Astrocyte of the spinal cord (primary cell): ENCODE measurements at regions not wholly inside any gene's neighbourhood (a gene's known extent, or its start where the extent isn't known, plus 50 kb on each side); places are given as distances from the start of the nearest gene placed in this dataset.

Source experiments
- DNase-seq: peaks from one replicate; pipeline ENCODE4 v3.0.0; 2011; ENCODE audit warnings: low read depth, low spot score
- H3K4me3 ChIP-seq: 2 replicates; pipeline ENCODE4 v1.5.1; 2011; ENCODE audit warnings: low read depth, mild to moderate bottlenecking, low read length, moderate library complexity
- in situ Hi-C: cut with HindIII; loops from 2 replicates; pipeline ENCODE4 v1.10.0; 2017; ENCODE audit warnings: low sequenced_read_pairs
- TF ChIP-seq, protein P1 (sequence below): IDR thresholded peaks from 2 replicates; pipeline ENCODE4 v1.5.1; 2012; ENCODE audit warnings: low read depth, mild to moderate bottlenecking, low read length, inconsistent platforms

DNA sequence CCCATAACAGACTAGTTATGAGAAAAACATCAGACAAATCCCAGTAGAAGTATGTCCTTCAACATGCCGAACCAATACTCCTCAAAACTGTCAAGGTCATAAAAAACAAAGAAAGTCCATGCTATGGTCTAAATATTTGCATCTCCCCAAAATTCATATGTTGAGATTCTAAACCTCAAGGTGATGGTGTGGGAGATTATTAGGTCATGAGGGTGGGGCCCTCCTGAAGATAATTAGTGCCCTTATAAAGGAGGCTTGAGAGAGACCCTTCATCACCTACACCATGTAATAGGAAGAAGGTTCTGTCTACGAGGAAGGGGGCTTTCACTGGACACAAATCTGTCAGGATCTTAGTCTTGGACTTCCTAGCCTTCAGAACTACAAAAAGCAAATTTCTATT lies 118.6 kb upstream of the GUCY1A2 start:
- H3K4me3 ChIP-seq: no peak overlapping the region
- TF ChIP-seq, protein P1, sequence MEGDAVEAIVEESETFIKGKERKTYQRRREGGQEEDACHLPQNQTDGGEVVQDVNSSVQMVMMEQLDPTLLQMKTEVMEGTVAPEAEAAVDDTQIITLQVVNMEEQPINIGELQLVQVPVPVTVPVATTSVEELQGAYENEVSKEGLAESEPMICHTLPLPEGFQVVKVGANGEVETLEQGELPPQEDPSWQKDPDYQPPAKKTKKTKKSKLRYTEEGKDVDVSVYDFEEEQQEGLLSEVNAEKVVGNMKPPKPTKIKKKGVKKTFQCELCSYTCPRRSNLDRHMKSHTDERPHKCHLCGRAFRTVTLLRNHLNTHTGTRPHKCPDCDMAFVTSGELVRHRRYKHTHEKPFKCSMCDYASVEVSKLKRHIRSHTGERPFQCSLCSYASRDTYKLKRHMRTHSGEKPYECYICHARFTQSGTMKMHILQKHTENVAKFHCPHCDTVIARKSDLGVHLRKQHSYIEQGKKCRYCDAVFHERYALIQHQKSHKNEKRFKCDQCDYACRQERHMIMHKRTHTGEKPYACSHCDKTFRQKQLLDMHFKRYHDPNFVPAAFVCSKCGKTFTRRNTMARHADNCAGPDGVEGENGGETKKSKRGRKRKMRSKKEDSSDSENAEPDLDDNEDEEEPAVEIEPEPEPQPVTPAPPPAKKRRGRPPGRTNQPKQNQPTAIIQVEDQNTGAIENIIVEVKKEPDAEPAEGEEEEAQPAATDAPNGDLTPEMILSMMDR: no peak
- DNase-seq: no peak
- in situ Hi-C loops: no loop called here

GRCh38 chr11:107131756-107132155 lies 113.5 kb upstream of the GUCY1A2 start:
- TF ChIP-seq, protein P1: no peak
- no peak overlapping the region for H3K4me3 ChIP-seq
- in situ Hi-C loops: no loop called here
- DNase-seq: no peak

DNA sequence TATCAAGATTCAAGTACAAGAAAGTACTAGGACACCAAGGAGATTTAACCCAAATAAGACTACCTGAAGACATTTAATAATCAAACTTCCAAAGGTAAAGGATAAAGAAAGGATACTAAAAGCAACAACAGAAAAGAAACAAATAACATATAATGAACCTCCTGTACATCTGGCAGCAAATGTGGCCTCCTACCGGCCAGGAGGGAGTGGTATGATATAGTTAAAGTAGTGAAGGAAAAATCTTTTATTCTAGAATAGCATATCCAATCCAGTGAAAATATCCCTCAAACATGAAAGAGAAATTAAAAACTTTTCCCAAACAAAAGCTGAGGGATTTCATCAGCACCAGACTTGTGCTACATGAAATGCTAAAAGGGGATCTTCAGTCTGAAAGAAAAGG lies 104.7 kb upstream of the GUCY1A2 start:
- in situ Hi-C loops: no loop called here
- TF ChIP-seq, protein P1: no peak
- DNase-seq: no peak
- no peak overlapping the region for H3K4me3 ChIP-seq

DNA sequence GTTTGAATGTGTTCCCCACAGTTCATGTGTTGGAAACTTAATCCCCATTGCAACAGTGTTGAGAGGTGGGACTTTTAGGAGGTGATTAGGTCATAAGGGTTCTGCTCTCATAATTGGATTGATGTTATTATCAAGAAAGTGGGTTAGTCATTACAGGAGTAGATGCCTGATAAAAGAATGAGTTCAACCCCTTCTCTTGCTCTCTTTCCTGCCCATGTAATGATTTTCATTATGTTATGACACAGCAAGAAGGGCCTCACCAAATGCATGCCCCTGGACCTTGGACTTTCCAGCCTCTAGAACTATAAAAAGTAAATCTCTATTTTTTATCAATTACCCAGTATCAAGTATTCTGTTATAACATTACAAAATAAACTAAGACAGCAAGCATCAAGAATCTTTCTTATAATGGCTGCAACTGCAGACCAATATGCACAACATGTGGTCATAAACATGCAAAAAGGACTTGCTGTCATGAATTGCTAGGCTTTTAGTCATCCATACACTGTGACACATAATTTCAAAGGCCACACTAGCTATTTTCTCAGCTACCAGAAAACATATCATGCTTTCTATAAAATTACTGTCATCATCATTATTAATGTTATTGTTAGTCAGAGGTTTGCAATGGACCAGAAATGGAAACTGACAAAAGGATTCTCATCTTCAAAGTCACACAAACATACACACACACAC lies 99.9 kb upstream of the GUCY1A2 start:
- TF ChIP-seq, protein P1: no peak
- in situ Hi-C loops: no loop called here
- no peak overlapping the region for H3K4me3 ChIP-seq
- DNase-seq: no peak

GRCh38 chr11:107116358-107116757 lies 98.1 kb upstream of the GUCY1A2 start:
- no peak for DNase-seq
- in situ Hi-C loops: no loop called here
- H3K4me3 ChIP-seq: no peak overlapping the region
- TF ChIP-seq, protein P1: no peak

DNA sequence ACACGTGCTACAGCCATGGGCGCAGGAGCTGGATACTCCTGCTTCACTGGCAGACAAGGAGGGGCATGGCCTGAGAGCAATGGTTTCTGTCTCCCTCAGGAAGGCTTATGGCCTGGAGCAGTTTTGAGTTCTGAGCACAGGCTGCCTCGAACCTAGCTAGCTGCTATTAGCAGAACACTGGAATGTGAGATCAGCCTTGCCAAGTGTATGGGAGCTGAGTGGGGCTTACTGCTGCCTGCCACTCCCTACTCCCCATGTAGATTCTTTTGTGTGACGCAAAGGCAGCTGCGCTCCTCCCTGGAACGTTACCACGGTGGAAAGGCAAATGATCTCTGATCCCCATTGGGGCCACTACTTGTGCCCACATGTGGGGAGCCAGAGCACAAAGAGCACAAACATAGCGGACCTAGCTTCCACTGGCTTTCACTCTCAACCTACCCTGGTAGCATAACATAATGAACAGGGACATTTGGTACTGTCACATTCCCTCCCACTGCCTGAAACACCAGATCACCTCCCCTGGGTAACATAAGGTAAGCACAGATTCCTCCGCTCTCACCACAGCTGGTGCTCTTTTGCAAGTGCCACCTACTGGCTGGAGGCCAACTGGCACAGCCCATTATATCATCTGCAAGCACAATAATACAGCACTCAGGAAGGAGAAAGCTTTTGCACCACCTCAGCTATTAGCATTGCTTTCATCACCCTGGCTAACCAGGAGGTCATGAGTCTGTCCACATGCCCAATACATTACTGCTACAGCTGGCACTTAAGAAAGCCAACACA lies 84.6 kb upstream of the GUCY1A2 start:
- DNase-seq: no peak
- TF ChIP-seq, protein P1: no peak
- no peak overlapping the region for H3K4me3 ChIP-seq
- in situ Hi-C loops: no loop called here
